ENCODE measurements at regions not wholly inside any gene's neighbourhood (a gene's known extent, or its start where the extent isn't known, plus 50 kb on each side); places are given as distances from the start of the nearest gene placed in this dataset.

- no peak for DNase-seq
Measured at GRCh38 chr14:84797326-84797725, 732.6 kb upstream of the FLRT2 start.

DNA sequence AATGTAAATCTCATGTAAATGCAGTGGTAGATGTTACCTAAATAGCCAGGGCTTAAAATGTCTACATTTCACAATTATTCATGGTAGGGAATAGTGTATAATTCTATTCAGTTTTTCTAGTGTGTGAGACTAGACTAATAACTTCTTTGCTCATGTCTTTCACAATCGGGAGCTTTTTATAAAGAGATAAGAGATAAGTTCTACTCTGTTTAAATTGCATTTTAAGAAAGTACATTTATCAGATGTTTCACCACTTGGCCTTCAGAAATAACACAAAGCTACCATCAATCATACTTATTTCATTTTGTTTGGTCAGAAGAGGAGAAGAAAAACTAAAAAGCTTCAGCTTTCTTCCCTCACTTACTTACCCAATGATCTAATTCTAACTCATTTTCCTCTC is 725.5 kb upstream of the FLRT2 start:
- DNase-seq, result no peak

GRCh38 chr14:84804895-84805294 is 725.0 kb upstream of the FLRT2 start:
- no peak for DNase-seq

- DNase-seq, result no peak
Measured at GRCh38 chr14:84806181-84806580, 723.8 kb upstream of the FLRT2 start.

DNA sequence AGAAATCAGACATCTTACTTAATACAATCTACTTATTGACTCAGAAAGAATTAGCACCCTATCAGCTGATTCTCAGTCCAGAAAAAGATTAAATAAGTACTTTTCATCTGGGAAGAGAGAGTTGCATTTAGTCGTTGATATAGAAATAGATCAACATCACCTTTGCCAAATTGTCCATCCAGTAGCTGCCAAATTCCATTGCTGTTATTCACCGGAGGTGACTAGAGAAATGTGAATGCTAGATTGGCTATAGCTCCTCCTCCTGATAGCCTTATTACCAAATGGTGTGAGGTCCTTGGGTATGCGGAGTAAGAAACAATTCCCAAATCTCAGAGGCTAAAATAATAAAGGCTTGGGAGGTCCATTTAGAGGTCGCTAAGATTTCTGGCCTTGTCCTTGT is 723.3 kb upstream of the FLRT2 start:
- DNase-seq, result no peak

DNA sequence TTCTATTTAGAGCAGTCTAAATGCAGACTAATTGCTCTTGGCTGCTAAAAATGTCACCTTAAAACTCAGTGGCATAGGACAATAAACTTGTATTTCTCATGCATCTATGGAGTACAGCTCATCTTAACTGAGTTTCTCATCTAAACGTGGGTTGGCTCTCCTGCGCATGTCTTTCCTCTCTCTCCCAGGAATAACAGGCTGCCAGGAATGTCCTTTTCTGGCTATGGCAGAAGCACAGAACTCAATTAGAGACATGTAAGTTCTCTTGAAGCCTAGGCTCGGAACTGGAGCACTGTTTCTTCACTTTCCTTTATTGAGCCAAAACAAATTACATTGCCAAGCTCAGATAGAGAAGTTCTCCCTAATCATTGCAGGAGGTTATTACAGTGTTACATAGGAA is 722.3 kb upstream of the FLRT2 start:
- DNase-seq, result no peak

DNA sequence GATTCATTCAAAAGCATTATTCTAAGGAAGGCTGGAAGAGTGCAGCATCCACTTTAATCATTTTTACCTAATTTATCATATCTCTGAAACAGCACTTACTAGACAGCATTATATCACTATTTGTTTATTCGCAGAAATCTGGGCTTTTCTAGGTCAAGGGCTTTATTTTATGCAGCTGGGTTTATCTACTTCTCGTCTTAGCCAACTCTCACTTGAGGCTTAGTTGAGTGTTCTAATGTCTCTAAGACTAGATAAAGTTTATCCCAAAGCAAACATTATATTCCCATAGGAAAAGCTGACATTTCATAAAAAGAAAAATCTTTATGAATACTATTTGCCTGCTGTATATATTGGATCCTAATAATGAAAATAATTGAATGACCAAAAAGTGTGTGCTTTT is 720.8 kb upstream of the FLRT2 start:
- no peak for DNase-seq

DNA sequence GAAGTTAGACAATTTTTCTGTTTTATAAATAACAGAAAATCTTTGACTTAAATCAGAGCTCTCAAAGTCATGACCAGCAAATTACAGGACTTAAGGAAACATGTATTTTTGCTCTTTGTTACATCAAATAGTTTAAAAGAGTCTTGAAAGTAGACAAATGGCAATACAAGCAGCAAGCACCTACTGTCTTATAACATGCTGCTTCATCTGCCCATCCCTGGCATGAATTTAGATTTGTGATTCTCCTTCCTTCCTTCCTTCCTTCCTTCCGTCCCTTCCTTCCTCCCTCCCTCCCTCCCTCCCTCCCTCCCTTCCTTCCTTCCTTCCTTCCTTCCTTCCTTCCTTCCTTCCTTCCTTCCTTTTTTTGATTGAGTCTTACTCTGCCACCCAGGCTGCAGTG is 715.6 kb upstream of the FLRT2 start:
- DNase-seq, result no peak

DNA sequence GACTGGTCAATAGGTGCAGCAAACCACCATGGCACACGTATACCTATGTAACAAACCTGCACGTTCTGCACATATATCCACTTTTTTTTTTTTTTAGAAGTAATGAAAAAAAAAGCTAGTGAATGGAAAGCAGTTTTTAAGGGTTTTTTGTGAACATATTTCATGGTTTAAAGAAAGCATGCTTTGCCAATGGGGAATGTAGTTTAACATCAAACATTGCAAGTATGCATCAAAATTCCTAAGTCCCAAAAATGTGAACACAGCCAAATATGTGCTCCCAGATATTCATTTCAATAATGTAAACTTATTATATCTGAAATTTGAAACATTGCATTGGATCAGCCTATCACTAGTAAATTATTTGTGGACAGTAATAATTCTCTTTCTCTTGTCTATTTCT is 710.4 kb upstream of the FLRT2 start:
- no peak for DNase-seq

DNA sequence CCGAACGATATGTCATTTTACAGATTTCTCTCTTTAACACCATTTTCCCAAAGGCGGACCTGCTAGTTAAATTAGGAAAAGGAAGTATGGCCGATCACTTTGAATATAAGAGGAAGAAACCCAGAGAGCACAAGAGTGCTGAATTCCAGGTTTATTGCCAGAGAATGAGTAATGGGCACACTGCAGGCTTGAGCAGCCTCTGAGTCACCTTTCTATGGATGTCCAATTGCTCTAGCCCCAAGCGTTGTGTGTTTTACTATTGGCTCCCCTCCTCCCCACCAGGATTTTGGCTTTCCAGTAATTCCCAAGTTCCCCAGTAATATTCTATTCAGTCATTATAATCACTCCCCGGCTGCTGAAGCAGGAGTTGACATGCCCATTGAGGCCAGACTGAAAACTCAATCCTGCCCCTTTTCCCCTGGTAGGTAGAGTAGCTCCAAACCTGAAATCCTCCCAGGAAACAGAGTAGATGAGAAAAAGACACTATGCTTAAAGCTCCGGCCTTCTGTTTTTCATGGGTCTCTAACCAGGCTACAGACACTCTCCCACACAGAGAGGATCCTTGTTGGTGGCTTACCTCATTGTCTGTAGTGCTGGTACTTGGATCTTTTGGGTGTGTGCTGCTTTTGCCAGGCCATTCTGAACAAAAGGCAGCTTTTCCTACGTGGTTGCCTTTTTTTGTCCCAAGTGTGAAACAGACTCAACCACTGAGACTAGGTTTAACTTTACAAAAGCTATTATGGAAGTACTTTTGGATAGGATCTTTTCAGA is 704.3 kb upstream of the FLRT2 start:
- no peak for DNase-seq

DNA sequence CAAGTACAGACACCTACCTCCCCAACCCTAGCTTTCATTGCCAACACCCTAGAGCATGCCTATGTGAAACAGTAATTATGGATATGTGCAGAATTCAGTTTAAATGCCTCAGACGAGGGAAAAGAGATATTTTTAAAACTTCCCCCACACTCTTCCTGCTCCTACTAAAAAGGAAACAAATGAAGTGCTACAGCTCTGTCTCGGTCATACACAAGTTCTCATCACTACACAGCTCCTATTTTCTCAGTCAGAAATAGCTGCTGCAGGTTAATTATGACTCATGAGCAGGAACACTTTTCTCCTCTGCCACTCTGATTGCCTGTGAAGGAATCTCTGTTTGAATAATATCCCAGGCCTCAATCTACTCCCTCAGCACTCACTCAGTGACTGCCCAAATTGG is 703.6 kb upstream of the FLRT2 start:
- no peak for DNase-seq

DNA sequence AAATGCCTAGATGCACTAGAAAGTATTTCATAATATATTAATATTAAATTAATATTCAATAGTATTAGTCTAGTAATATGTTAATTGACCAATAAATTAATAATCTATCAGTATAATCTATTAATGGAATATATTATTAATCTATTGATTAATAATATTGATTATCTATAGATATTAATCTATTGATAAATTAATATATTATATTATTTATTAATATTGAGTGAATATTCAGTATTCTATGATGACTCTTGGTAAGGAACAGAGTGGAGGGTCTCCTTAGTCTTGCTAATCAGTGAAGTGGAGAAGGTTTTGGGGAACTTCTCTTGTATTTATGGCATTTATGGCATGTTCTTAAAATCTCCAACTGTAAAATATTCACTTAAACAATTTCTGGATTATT is 679.3 kb upstream of the FLRT2 start:
- no peak for DNase-seq

DNA sequence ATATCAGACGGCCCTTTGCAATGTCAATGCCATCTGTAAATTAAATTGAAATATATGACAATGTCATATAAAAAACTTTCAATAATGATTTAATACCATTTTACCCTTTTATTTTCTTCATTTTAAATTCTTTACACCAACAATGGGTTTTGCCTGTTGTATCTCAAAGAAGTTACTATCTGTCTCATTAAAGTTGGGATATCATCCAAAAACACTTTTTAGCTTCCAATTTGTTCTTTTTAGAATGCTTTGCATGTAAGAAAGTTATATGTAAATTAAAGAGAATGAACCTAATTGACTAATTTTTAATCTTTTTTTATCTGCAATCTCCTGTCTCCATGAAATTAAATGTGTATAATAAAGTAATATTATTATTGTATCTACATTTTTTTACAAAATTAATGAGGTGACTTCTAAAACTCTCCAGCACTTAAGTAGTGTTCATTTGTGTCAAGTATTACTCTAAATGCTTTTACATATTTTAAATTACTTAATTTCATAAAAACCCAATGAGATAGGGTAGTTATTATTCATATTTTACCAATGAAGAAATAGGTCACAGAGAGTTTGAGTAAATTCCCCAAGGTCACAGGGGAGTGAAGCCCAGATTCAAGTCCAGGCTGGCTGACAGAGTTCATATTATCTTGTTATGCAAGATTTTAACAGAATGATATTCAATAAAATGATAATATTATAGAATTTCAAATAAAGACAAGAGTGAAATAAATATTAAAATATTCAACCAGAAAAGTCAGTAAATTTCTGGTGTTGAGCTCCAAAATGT is 673.0 kb upstream of the FLRT2 start:
- DNase-seq, result no peak

- no peak for DNase-seq
Measured at GRCh38 chr14:84857571-84857970, 672.4 kb upstream of the FLRT2 start.

- DNase-seq, result no peak
Measured at GRCh38 chr14:84859116-84859515, 670.8 kb upstream of the FLRT2 start.

- no peak for DNase-seq
Measured at GRCh38 chr14:84864548-84865271, 665.2 kb upstream of the FLRT2 start.

DNA sequence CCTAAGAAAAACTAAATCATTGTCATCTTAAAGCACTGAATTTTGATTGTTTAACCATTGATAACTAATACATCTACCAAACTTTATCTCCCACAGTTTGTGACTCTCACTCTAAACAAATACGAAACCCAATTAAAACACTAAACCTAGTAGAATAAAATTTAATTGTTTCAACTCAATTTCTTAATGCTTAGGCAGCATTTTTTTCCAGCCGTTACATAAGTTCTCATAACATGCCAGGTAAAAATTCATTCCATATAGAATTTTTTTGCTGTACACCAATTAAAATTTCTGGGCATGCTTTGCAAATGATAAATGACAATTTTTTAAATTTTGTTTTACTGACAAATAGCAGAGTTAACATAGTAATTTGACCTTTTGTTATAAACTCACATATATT is 658.2 kb upstream of the FLRT2 start:
- DNase-seq, result no peak

- DNase-seq, result peak; percentile 85
Measured at GRCh38 chr14:84874436-84874835, 655.5 kb upstream of the FLRT2 start.

- no peak for DNase-seq
Measured at GRCh38 chr14:84877061-84877460, 652.9 kb upstream of the FLRT2 start.

GRCh38 chr14:84882830-84883229 is 647.1 kb upstream of the FLRT2 start:
- DNase-seq, result no peak

DNA sequence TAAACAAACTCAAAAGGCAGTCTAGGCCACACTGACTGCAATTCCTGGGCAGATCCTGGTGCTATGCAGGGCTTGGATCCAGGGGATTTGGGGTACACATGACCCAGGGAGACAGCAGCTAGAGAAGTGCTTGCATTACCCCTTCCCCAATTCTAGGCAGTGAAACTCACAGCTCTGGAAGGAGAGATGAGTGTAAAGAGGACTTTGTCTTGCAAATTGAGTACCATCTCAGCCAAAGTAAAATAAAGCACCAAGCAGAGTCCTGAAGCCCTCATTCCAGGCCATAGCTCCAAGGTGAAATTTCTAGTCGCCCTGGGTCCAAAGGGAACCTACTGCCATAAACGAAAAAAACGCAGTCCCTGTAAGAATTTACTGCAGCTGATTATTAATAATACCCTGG is 644.9 kb upstream of the FLRT2 start:
- DNase-seq, result no peak

- DNase-seq, result no peak
Measured at GRCh38 chr14:84891404-84891803, 638.5 kb upstream of the FLRT2 start.

DNA sequence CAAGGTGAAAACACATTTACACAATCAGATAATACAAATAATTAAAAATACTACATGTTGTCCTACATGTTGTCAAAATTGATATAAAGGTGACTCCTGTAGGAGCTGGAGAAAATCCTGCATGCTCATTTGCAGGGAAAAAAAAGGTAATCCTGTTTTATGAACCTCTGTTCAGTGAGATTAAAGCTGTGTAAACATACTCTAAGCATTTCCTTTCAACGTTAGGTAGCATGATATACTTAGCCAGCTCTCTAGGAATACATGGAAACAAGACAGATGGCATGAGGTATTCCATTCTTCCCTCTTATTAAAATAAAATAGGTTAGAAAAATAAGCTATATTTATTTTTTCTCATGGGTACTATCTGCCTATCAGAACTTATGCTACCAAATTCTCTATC is 635.7 kb upstream of the FLRT2 start:
- no peak for DNase-seq

DNA sequence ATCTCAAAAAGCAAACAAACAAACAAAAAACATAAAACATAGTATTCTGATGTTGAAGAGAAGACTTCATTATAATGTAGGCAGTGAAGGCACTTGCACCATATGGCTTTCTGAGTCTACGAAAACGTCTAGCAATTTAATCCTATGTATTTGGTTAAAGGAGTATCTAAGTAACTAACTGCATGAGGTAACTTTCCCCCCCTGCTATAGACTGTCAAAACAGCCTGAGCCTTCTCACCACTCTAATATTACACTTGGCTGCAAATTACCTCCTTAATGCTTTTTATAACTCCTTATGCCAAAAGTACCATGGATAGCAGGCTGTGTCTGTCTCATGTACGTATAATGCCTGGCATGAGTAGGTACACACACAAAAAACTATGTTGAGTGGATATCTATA is 607.6 kb upstream of the FLRT2 start:
- no peak for DNase-seq

Measured in NCI-H1436 (cell line).